ENCODE measurements at regions not wholly inside any gene's neighbourhood (a gene's known extent, or its start where the extent isn't known, plus 50 kb on each side); places are given as distances from the start of the nearest gene placed in this dataset.

DNA sequence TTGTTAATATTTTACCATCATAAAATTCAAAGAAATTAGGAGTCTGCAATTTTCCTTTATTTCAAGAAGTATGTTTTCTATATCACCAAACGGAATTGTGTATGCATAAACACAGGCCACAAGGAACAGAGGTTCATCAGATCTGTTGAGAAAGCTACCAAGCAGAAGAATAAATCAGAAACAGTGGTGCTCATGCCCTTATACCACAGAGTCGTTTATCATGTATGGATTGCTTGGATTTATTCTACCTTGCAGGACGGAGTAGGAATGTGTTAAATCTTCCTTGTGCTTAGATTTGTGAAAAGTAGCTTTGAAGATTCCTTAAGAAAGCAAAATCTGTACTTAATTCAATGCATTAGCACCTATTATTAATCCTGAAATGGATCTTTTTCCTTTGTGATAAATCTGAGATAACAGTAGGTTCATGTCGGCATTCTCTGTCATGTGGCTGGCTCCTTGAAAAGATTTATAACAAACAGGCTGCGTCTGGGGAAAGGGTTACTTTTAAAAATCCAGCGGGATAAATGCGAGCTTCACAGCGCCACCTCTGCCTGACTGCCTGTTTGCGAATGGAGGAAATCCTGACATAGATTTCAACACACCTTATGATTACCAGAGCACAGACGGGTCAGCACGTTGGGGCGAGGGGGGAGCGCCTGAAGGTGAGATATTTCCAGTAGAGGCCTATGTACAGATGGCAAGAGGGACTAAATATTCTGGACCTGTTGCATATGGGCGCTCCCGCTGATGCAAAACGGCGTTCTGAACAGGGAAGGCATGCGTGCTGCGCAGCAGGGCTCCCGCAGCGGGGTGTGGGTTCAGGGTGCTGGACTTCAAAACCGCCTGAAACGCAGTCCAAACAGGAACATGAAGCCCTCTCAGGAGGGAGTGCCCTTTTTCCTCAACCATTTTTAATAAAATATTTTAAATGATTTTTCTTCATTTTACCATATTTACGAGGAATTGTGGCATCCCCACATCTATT, 445.5 kb upstream of the SGCG start:
- H3K4me2 ChIP-seq (ENCODE audit: low read length) = no peak overlapping the region
- no peaks in the 10 kb centered on the region for H3K79me1 ChIP-seq (ENCODE audit: low read length)
- H4K5ac ChIP-seq (ENCODE audit: low read length) = no peak overlapping the region
- no peaks in the 10 kb centered on the region for H3K27me3 ChIP-seq (ENCODE audit: insufficient read depth, low read length, poor library complexity)
- no peak overlapping the region for H2AK5ac ChIP-seq (ENCODE audit: low read length)
- no peak overlapping the region for H3K27ac ChIP-seq (ENCODE audit: low read depth, low read length)
- no peak overlapping the region for H2BK5ac ChIP-seq (ENCODE audit: low read length)
- peaks cover 2% of the 10 kb centered on the region for H3K4me1 ChIP-seq (ENCODE audit: control insufficient read depth, low read depth, low read length)
- H3K18ac ChIP-seq (ENCODE audit: low read length) = no peak overlapping the region
- no peak overlapping the region for H4K8ac ChIP-seq (ENCODE audit: low read depth, low read length)
- no CpG with 5 or more reads among the region's 24 CpGs for WGBS (ENCODE audit: extremely low coverage, insufficient coverage, low lambda C conversion rate)
- no peaks in the 10 kb centered on the region for H3K79me2 ChIP-seq (ENCODE audit: control insufficient read depth, insufficient read depth, low read length)
- no peak overlapping the region for H3K4me3 ChIP-seq (ENCODE audit: low read length)
- H3K23ac ChIP-seq (ENCODE audit: low read length) = no peak overlapping the region
- no peak overlapping the region for H2BK15ac ChIP-seq (replicated peaks; ENCODE audit: low read depth)
- H3K9ac ChIP-seq (ENCODE audit: low read length) = no peak overlapping the region
- no peaks in the 10 kb centered on the region for H3K36me3 ChIP-seq (ENCODE audit: control insufficient read depth, insufficient read depth, low read length)
- no peak overlapping the region for H2BK120ac ChIP-seq (ENCODE audit: low read depth, low read length)
- DNase-seq = peak; percentile 26
- H3K4ac ChIP-seq (ENCODE audit: low read depth, low read length) = no peak overlapping the region
- H3K56ac ChIP-seq (ENCODE audit: low read length) = no peak overlapping the region

DNA sequence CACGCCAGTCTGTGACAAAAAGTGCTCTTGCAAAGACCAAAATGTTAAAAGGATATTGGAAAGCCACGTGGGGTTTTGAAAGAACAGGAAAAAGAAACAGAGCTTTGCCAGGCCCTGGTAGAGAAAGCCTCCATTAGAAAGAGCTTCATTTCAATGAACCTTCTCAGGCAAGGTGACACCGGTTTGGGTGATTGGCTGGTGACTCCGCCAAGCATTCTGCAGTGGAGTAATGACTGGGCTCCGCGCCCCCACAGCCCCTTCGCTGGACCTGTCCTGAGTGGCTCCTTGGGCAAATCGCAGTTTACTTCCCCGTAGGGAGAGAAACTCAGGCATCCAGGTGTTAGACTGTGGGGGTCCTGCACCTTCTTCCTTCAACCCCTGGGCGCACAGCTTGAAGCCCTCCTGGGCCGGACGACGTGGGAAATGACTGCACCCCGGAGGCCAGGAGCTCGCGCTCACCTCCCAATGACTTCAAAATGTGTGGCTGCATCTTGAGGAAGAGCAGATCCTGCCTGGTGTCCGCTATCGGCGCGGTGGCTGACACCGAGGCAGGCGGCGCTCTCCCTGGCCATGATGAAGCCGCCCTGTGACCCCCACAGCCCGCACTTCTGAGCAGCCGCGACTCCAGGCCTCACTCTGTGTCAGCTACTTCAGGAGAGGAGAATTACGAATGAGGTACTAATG, 444.6 kb upstream of the SGCG start:
- H3K79me1 ChIP-seq (ENCODE audit: low read length) = no peaks in the 10 kb centered on the region
- H2BK5ac ChIP-seq (ENCODE audit: low read length) = no peak overlapping the region
- no peak overlapping the region for H3K4me2 ChIP-seq (ENCODE audit: low read length)
- peaks cover 2% of the 10 kb centered on the region for H3K4me1 ChIP-seq (ENCODE audit: control insufficient read depth, low read depth, low read length)
- H3K4me3 ChIP-seq (ENCODE audit: low read length) = no peak overlapping the region
- H2BK120ac ChIP-seq (ENCODE audit: low read depth, low read length) = no peak overlapping the region
- H3K4ac ChIP-seq (ENCODE audit: low read depth, low read length) = no peak overlapping the region
- H3K27ac ChIP-seq (ENCODE audit: low read depth, low read length) = no peak overlapping the region
- H2AK5ac ChIP-seq (ENCODE audit: low read length) = no peak overlapping the region
- no peak overlapping the region for H3K56ac ChIP-seq (ENCODE audit: low read length)
- H3K79me2 ChIP-seq (ENCODE audit: control insufficient read depth, insufficient read depth, low read length) = no peaks in the 10 kb centered on the region
- no CpG with 5 or more reads among the region's 28 CpGs for WGBS (ENCODE audit: extremely low coverage, insufficient coverage, low lambda C conversion rate)
- H4K5ac ChIP-seq (ENCODE audit: low read length) = no peak overlapping the region
- H3K23ac ChIP-seq (ENCODE audit: low read length) = no peak overlapping the region
- no peaks in the 10 kb centered on the region for H3K27me3 ChIP-seq (ENCODE audit: insufficient read depth, low read length, poor library complexity)
- no peak for DNase-seq
- H3K36me3 ChIP-seq (ENCODE audit: control insufficient read depth, insufficient read depth, low read length) = no peaks in the 10 kb centered on the region
- no peak overlapping the region for H4K8ac ChIP-seq (ENCODE audit: low read depth, low read length)
- no peak overlapping the region for H3K9ac ChIP-seq (ENCODE audit: low read length)
- H2BK15ac ChIP-seq (replicated peaks; ENCODE audit: low read depth) = no peak overlapping the region
- no peak overlapping the region for H3K18ac ChIP-seq (ENCODE audit: low read length)

DNA sequence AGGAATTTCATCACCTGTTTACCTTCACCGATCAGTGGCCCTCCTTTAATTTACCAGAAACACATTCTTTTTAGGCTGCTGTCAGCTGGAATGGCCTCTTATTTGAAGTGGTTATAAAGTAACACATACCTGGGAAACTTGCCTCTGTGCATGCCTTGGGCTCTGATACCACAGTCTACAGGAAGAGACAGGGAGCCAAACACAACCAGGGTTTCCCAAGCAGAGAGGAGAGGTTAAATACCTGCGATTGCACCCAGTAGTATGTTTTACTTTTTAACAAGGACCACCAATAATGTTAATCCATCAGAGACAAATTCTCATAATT, 444.0 kb upstream of the SGCG start:
- peak; percentile 38 for DNase-seq
- Histone ChIP-seq H4K5ac (ENCODE audit: low read length) (no peak overlapping the region), H3K79me2 (ENCODE audit: control insufficient read depth, insufficient read depth, low read length) (no peaks in the 10 kb centered on the region), H3K4me2 (ENCODE audit: low read length) (no peak overlapping the region), H3K18ac (ENCODE audit: low read length) (no peak overlapping the region), H3K27ac (ENCODE audit: low read depth, low read length) (no peak overlapping the region), H3K4me1 (ENCODE audit: control insufficient read depth, low read depth, low read length) (peaks cover 2% of the 10 kb centered on the region), H3K4me3 (ENCODE audit: low read length) (no peak overlapping the region), H3K79me1 (ENCODE audit: low read length) (no peaks in the 10 kb centered on the region), H2BK15ac (replicated peaks; ENCODE audit: low read depth) (no peak overlapping the region), H2AK5ac (ENCODE audit: low read length) (no peak overlapping the region), H3K56ac (ENCODE audit: low read length) (no peak overlapping the region), H4K8ac (ENCODE audit: low read depth, low read length) (no peak overlapping the region), H2BK120ac (ENCODE audit: low read depth, low read length) (no peak overlapping the region), H3K36me3 (ENCODE audit: control insufficient read depth, insufficient read depth, low read length) (no peaks in the 10 kb centered on the region), H2BK5ac (ENCODE audit: low read length) (no peak overlapping the region), H3K23ac (ENCODE audit: low read length) (no peak overlapping the region), H3K27me3 (ENCODE audit: insufficient read depth, low read length, poor library complexity) (no peaks in the 10 kb centered on the region), H3K9ac (ENCODE audit: low read length) (no peak overlapping the region), H3K4ac (ENCODE audit: low read depth, low read length) (no peak overlapping the region)
- no CpG with 5 or more reads among the region's 2 CpGs for WGBS (ENCODE audit: extremely low coverage, insufficient coverage, low lambda C conversion rate)

DNA sequence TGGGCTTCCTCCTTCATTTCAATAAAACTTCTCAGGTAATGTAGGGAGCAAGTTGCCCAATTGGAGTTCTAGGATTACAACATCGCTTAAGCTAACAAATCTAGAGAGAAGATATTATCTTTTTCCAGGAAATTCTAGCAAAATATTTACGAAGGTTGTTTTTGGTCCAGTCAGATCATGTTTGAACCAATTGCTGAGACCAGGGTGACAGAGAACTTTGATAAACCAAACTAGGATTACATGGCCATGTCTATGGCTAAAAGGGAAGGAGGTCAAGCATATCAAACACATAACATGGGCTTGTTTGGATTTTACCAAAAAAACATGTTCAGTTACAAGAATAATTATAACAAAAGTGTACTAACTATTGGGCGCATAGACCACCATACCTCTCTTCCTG, 442.4 kb upstream of the SGCG start:
- no peak overlapping the region for H3K18ac ChIP-seq (ENCODE audit: low read length)
- DNase-seq = no peak
- no peaks in the 10 kb centered on the region for H3K27me3 ChIP-seq (ENCODE audit: insufficient read depth, low read length, poor library complexity)
- no peak overlapping the region for H2BK120ac ChIP-seq (ENCODE audit: low read depth, low read length)
- no peak overlapping the region for H3K9ac ChIP-seq (ENCODE audit: low read length)
- H3K27ac ChIP-seq (ENCODE audit: low read depth, low read length) = no peak overlapping the region
- no peak overlapping the region for H3K4ac ChIP-seq (ENCODE audit: low read depth, low read length)
- H4K8ac ChIP-seq (ENCODE audit: low read depth, low read length) = no peak overlapping the region
- H3K36me3 ChIP-seq (ENCODE audit: control insufficient read depth, insufficient read depth, low read length) = no peaks in the 10 kb centered on the region
- no peak overlapping the region for H3K4me2 ChIP-seq (ENCODE audit: low read length)
- no peak overlapping the region for H4K5ac ChIP-seq (ENCODE audit: low read length)
- no peaks in the 10 kb centered on the region for H3K79me2 ChIP-seq (ENCODE audit: control insufficient read depth, insufficient read depth, low read length)
- no peak overlapping the region for H2AK5ac ChIP-seq (ENCODE audit: low read length)
- H2BK5ac ChIP-seq (ENCODE audit: low read length) = no peak overlapping the region
- WGBS (ENCODE audit: extremely low coverage, insufficient coverage, low lambda C conversion rate) = no CpG with 5 or more reads among the region's 3 CpGs
- no peak overlapping the region for H2BK15ac ChIP-seq (replicated peaks; ENCODE audit: low read depth)
- no peak overlapping the region for H3K56ac ChIP-seq (ENCODE audit: low read length)
- no peak overlapping the region for H3K4me3 ChIP-seq (ENCODE audit: low read length)
- H3K79me1 ChIP-seq (ENCODE audit: low read length) = no peaks in the 10 kb centered on the region
- no peak overlapping the region for H3K23ac ChIP-seq (ENCODE audit: low read length)
- peaks cover 2% of the 10 kb centered on the region for H3K4me1 ChIP-seq (ENCODE audit: control insufficient read depth, low read depth, low read length)

DNA sequence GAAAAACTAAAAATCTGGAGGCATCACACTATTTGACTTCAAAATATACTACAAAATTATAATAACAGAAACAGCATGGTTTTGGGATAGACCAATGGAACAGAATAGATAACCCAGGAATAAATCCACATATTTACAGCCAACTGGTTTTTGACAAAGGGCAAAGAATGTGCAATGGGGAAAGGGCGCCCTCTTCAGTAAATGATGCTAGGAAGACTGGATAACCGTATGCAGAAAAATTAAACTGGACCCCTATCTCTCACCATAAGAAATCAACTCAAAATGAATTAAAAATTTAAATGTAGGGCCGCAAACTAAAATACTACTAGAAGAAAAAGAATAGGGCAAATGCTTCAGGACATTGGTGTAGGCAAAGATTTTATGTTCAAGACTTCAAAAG, 440.5 kb upstream of the SGCG start:
- H3K27ac ChIP-seq (ENCODE audit: low read depth, low read length) = no peak overlapping the region
- H4K5ac ChIP-seq (ENCODE audit: low read length) = no peak overlapping the region
- no peak overlapping the region for H2BK5ac ChIP-seq (ENCODE audit: low read length)
- H3K79me1 ChIP-seq (ENCODE audit: low read length) = no peaks in the 10 kb centered on the region
- H3K79me2 ChIP-seq (ENCODE audit: control insufficient read depth, insufficient read depth, low read length) = no peaks in the 10 kb centered on the region
- no CpG with 5 or more reads among the region's 3 CpGs for WGBS (ENCODE audit: extremely low coverage, insufficient coverage, low lambda C conversion rate)
- H3K56ac ChIP-seq (ENCODE audit: low read length) = no peak overlapping the region
- H3K9ac ChIP-seq (ENCODE audit: low read length) = no peak overlapping the region
- no peak overlapping the region for H3K4ac ChIP-seq (ENCODE audit: low read depth, low read length)
- no peak overlapping the region for H3K18ac ChIP-seq (ENCODE audit: low read length)
- no peak overlapping the region for H2AK5ac ChIP-seq (ENCODE audit: low read length)
- DNase-seq = peak; percentile 43
- H3K4me1 ChIP-seq (ENCODE audit: control insufficient read depth, low read depth, low read length) = peaks cover 2% of the 10 kb centered on the region
- no peak overlapping the region for H3K23ac ChIP-seq (ENCODE audit: low read length)
- H3K36me3 ChIP-seq (ENCODE audit: control insufficient read depth, insufficient read depth, low read length) = no peaks in the 10 kb centered on the region
- H3K27me3 ChIP-seq (ENCODE audit: insufficient read depth, low read length, poor library complexity) = no peaks in the 10 kb centered on the region
- H3K4me3 ChIP-seq (ENCODE audit: low read length) = no peak overlapping the region
- H3K4me2 ChIP-seq (ENCODE audit: low read length) = no peak overlapping the region
- no peak overlapping the region for H2BK120ac ChIP-seq (ENCODE audit: low read depth, low read length)
- H2BK15ac ChIP-seq (replicated peaks; ENCODE audit: low read depth) = no peak overlapping the region
- H4K8ac ChIP-seq (ENCODE audit: low read depth, low read length) = no peak overlapping the region
